Esophagus squamous epithelium (tissue), 5 donors: ENCODE measurements at regions not wholly inside any gene's neighbourhood (a gene's known extent, or its start where the extent isn't known, plus 50 kb on each side); places are given as distances from the start of the nearest gene placed in this dataset.

ENCODE experiments used
- DNase-seq: peaks from one replicate; lab custom pipeline; 2025; lab: John Stamatoyannopoulos, UW
- H3K27ac ChIP-seq, 4 donors: fragments of 200-600 bp; sonication (generic); one replicate each; pipeline ENCODE4 v1.5.1; 2016 to 2019; ENCODE audit warnings: mild to moderate bottlenecking in 1 of 4
- H3K27me3 ChIP-seq, 4 donors: fragments of 200-600 bp; sonication (generic); 1 replicate in 3 of 4; 2 replicates in 1 of 4; pipeline versions ENCODE4 v1.5.1 to v1.6.0; 2017 to 2021; ENCODE audit warnings: antibody characterized with exemption in 1 of 4
- H3K36me3 ChIP-seq, 3 donors: fragments of 200-600 bp; sonication (generic); one replicate each; pipeline ENCODE4 v1.5.1; 2016 to 2019
- H3K4me1 ChIP-seq, 3 donors: fragments of 200-600 bp; sonication (generic); one replicate each; pipeline ENCODE4 v1.5.1; 2017 to 2019
- H3K4me3 ChIP-seq, 4 donors: fragments of 200-600 bp; sonication (generic); 1 replicate in 3 of 4; 2 replicates in 1 of 4; pipeline ENCODE4 v1.5.1; 2016 to 2019; ENCODE audit warnings: mild to moderate bottlenecking in 2 of 4, moderate library complexity in 1 of 4
- H3K9me3 ChIP-seq, 3 donors: fragments of 200-600 bp; sonication (generic); one replicate each; pipeline ENCODE4 v1.5.1; 2016 to 2019
- CTCF ChIP-seq, 6 experiments: fragments of 450-650 bp in 4 of 6; fragments of 200-600 bp in 2 of 6; sonication (generic) in 2 of 6; IDR thresholded peaks; one replicate each; pipeline ENCODE4 v1.5.1; 2016 to 2019; ENCODE audit warnings: antibody characterized with exemption in 6 of 6, mild to moderate bottlenecking in 4 of 6, moderate library complexity in 4 of 6
- POLR2A ChIP-seq, 4 donors: fragments of 450-650 bp; IDR thresholded peaks; one replicate each; pipeline ENCODE4 v1.6.1; 2017; ENCODE audit warnings: antibody characterized with exemption in 4 of 4, mild to moderate bottlenecking in 4 of 4, moderate library complexity in 3 of 4
- WGBS, 2 donors: methylation state at CpG; one replicate each; pipeline ENCODE4 v1.1.5; 2018; 5-methylcytosine and 5-hydroxymethylcytosine counted together
- intact Hi-C: fragments of 100-400 bp; cut with DNase I; formaldehyde crosslinking; loops from one replicate; pipeline ENCODE4 v1.15.0; 2022
- donor health status: DM: yes; HTN: yes; CAD: no.

- H3K27ac ChIP-seq = no peak overlapping the region
- no peak for TF ChIP-seq POLR2A (IDR thresholded peaks at IDR 0.05)
- no peak for TF ChIP-seq CTCF (IDR thresholded peaks at IDR 0.05)
- DNase-seq = no peak
- H3K4me1 ChIP-seq = peaks cover 0 to 23% (median 8%) of the 10 kb centered on the region in 3 donors
- intact Hi-C loops = no loop called here
- peaks cover 0 to 23% (median 0%) of the 10 kb centered on the region in 4 donors for H3K27me3 ChIP-seq
- no peak overlapping the region for H3K4me3 ChIP-seq
- peaks cover 0 to 8% (median 8%) of the 10 kb centered on the region in 3 donors for H3K9me3 ChIP-seq
- no peaks in the 10 kb centered on the region for H3K36me3 ChIP-seq
- 70 to 75% methylated on average over 3 of the region's 3 CpGs for WGBS, 2 donors
Measured at GRCh38 chr13:40319699-40320579, 346.5 kb downstream of the FOXO1 start.

GRCh38 chr13:40328091-40328490, 338.4 kb downstream of the FOXO1 start:
- TF ChIP-seq POLR2A (IDR thresholded peaks at IDR 0.05) (no peak), CTCF (IDR thresholded peaks at IDR 0.05) (no peak)
- H3K9me3 ChIP-seq = peaks cover 0 to 17% (median 14%) of the 10 kb centered on the region in 3 donors

GRCh38 chr13:40329781-40330485, 336.5 kb downstream of the FOXO1 start:
- intact Hi-C loops = no loop called here
- H3K4me3 ChIP-seq = no peak overlapping the region
- TF ChIP-seq CTCF (IDR thresholded peaks at IDR 0.05) = no peak
- no peak for TF ChIP-seq POLR2A (IDR thresholded peaks at IDR 0.05)
- H3K27me3 ChIP-seq = peaks cover 0 to 2% (median 0%) of the 10 kb centered on the region in 4 donors
- DNase-seq = no peak
- no peaks in the 10 kb centered on the region for H3K36me3 ChIP-seq
- H3K9me3 ChIP-seq = peaks cover 0 to 9% (median 8%) of the 10 kb centered on the region in 3 donors
- 79 to 86% methylated on average over 4 of the region's 4 CpGs for WGBS, 2 donors
- H3K4me1 ChIP-seq = no peaks in the 10 kb centered on the region
- H3K27ac ChIP-seq = no peak overlapping the region

More at GRCh38 chr13:40328091-40328490, 338.4 kb downstream of the FOXO1 start:
- no peaks in the 10 kb centered on the region for H3K36me3 ChIP-seq
- H3K4me1 ChIP-seq = no peaks in the 10 kb centered on the region
- DNase-seq = no peak
- no peak overlapping the region for H3K27ac ChIP-seq
- intact Hi-C loops = no loop called here
- H3K27me3 ChIP-seq = peaks cover 0 to 9% (median 0%) of the 10 kb centered on the region in 4 donors
- H3K4me3 ChIP-seq = no peak overlapping the region

GRCh38 chr13:40330950-40331349, 335.5 kb downstream of the FOXO1 start:
- whole genome bisulfite sequencing, 2 donors = 71% methylated on average over 9 of the region's 9 CpGs
- TF ChIP-seq POLR2A (IDR thresholded peaks at IDR 0.05) = no peak
- no peak for TF ChIP-seq CTCF (IDR thresholded peaks at IDR 0.05)
- no peak for DNase-seq

GRCh38 chr13:40331802-40332201, 334.6 kb downstream of the FOXO1 start:
- intact Hi-C loops = no loop called here

More at GRCh38 chr13:40330950-40331349, 335.5 kb downstream of the FOXO1 start:
- H3K9me3 ChIP-seq = no peaks in the 10 kb centered on the region
- no peak overlapping the region for H3K4me3 ChIP-seq
- peaks cover 0 to under 1% (median 0%) of the 10 kb centered on the region in 3 donors for H3K4me1 ChIP-seq
- no peaks in the 10 kb centered on the region for H3K36me3 ChIP-seq
- no peak overlapping the region for H3K27ac ChIP-seq
- intact Hi-C loops = no loop called here
- H3K27me3 ChIP-seq = no peaks in the 10 kb centered on the region

More at GRCh38 chr13:40331802-40332201, 334.6 kb downstream of the FOXO1 start:
- TF ChIP-seq POLR2A (IDR thresholded peaks at IDR 0.05) (no peak), CTCF (IDR thresholded peaks at IDR 0.05) (no peak)
- DNase-seq = no peak
- H3K9me3 ChIP-seq = no peaks in the 10 kb centered on the region
- H3K4me1 ChIP-seq = peaks cover 0 to 9% (median 3%) of the 10 kb centered on the region in 3 donors
- H3K4me3 ChIP-seq = no peak overlapping the region
- H3K27ac ChIP-seq = no peak overlapping the region
- no peaks in the 10 kb centered on the region for H3K36me3 ChIP-seq
- H3K27me3 ChIP-seq = no peaks in the 10 kb centered on the region
